ENCODE measurements at regions not wholly inside any gene's neighbourhood (a gene's known extent, or its start where the extent isn't known, plus 50 kb on each side); places are given as distances from the start of the nearest gene placed in this dataset.

GRCh38 chr4:130524057-130524456, 1428.1 kb downstream of the C4orf33 start:
- Histone ChIP-seq H3K36me3 (no peaks in the 10 kb centered on the region), H3K27ac (no peak overlapping the region), H3K9me3 (no peaks in the 10 kb centered on the region), H3K27me3 (no peaks in the 10 kb centered on the region), H3K4me1 (no peaks in the 10 kb centered on the region), H3K4me3 (no peak overlapping the region)
- WGBS, 2 donors = 87 to 100% methylated on average over 1 of the region's 1 CpG
- DNase-seq (peak in 1 of 6 donors; percentile 13), ATAC-seq (no peak), FAIRE-seq (no peak)
- TF ChIP-seq CTCF (IDR thresholded peaks at IDR 0.05) = no peak
- intact Hi-C loops (cut with DNase I) = no loop called here

GRCh38 chr4:130530505-130530904, 1434.6 kb downstream of the C4orf33 start:
- no peak overlapping the region for H3K27ac ChIP-seq
- H3K4me1 ChIP-seq = no peaks in the 10 kb centered on the region
- no peak for TF ChIP-seq CTCF (IDR thresholded peaks at IDR 0.05)
- intact Hi-C loops (cut with DNase I) = no loop called here
- no peaks in the 10 kb centered on the region for H3K27me3 ChIP-seq
- H3K4me3 ChIP-seq = no peak overlapping the region
- WGBS, 2 donors = 68 to 69% methylated on average over 5 of the region's 5 CpGs
- DNase-seq (no peak), ATAC-seq (no peak), FAIRE-seq (no peak)
- no peaks in the 10 kb centered on the region for H3K9me3 ChIP-seq
- no peaks in the 10 kb centered on the region for H3K36me3 ChIP-seq

- Histone ChIP-seq H3K9me3 (no peaks in the 10 kb centered on the region), H3K27me3 (no peaks in the 10 kb centered on the region), H3K4me1 (no peaks in the 10 kb centered on the region), H3K4me3 (no peak overlapping the region), H3K36me3 (no peaks in the 10 kb centered on the region), H3K27ac (no peak overlapping the region)
- no peak for TF ChIP-seq CTCF (IDR thresholded peaks at IDR 0.05)
- intact Hi-C loops (cut with DNase I) = no loop called here
- 76 to 87% methylated on average over 1 of the region's 1 CpG for WGBS, 2 donors
- ATAC-seq (no peak), DNase-seq (no peak), FAIRE-seq (no peak)
Measured at GRCh38 chr4:130534651-130535050, 1438.7 kb downstream of the C4orf33 start.

- intact Hi-C loops (cut with DNase I) = no loop called here
- H3K27me3 ChIP-seq = no peaks in the 10 kb centered on the region
- H3K27ac ChIP-seq = no peak overlapping the region
- no peak for FAIRE-seq
- ATAC-seq = no peak
- TF ChIP-seq CTCF (IDR thresholded peaks at IDR 0.05) = no peak
- no peaks in the 10 kb centered on the region for H3K36me3 ChIP-seq
- no peak overlapping the region for H3K4me3 ChIP-seq
- no peaks in the 10 kb centered on the region for H3K4me1 ChIP-seq
- WGBS, 2 donors = 89 to 90% methylated on average over 6 of the region's 6 CpGs
- DNase-seq = no peak
- no peaks in the 10 kb centered on the region for H3K9me3 ChIP-seq
Measured at GRCh38 chr4:130542953-130543352, 1447.0 kb downstream of the C4orf33 start.

- intact Hi-C loops (cut with DNase I) = no loop called here
- no peak overlapping the region for H3K27ac ChIP-seq
- WGBS, 2 donors = 30 to 40% methylated on average over 3 of the region's 3 CpGs
- no peak for ATAC-seq
- H3K9me3 ChIP-seq = no peaks in the 10 kb centered on the region
- no peaks in the 10 kb centered on the region for H3K36me3 ChIP-seq
- H3K4me1 ChIP-seq = no peaks in the 10 kb centered on the region
- DNase-seq = no peak
- no peak overlapping the region for H3K4me3 ChIP-seq
- TF ChIP-seq CTCF (IDR thresholded peaks at IDR 0.05) = no peak
- no peak for FAIRE-seq
- no peaks in the 10 kb centered on the region for H3K27me3 ChIP-seq
Measured at GRCh38 chr4:130545171-130545570, 1449.2 kb downstream of the C4orf33 start.

All from pancreas (tissue), 10 donors.